ENCODE measurements at regions not wholly inside any gene's neighbourhood (a gene's known extent, or its start where the extent isn't known, plus 50 kb on each side); places are given as distances from the start of the nearest gene placed in this dataset.

DNA sequence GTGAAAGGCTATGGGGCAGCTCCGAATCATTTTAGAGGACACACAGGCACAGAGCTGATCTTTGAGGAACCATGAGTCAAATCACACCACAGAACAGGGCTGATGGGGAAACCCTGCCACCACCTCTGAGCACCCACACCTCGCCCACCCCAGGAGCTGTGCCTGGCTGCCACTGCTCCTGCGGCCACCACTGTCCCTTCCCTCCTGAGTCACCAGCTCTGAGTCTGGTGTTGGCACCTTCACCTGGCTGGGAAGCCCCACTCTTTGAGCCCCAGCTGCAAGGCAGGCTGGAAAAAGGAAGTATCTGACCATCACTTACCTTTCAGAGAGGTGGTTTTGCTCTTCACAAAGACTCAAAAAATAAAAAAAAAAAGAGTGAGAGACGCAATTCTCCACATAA is 63.6 kb upstream of the MEF2A start:
- peaks cover 93% of the 10 kb centered on the region for H3K4me1 Mint-ChIP-seq
- H3K27ac Mint-ChIP-seq = peak overlapping the region; percentile 38 to 81 (median 69)
- Histone ChIP-seq H3K4me2 (replicated peaks; ENCODE audit: extremely low read depth, low read length, poor library complexity, severe bottlenecking) (no peak overlapping the region), H2AFZ (ENCODE audit: insufficient read depth, low read depth, low read length, poor library complexity, severe bottlenecking) (no peak overlapping the region), H3K9me3 (replicated peaks in 1 of 2; ENCODE audit: control insufficient read depth in 1 of 2, insufficient read depth in 1 of 2, low read length in 2 of 2) (no peaks in the 10 kb centered on the region), H3K4me1 (ENCODE audit: control insufficient read depth in 1 of 2, insufficient read depth in 2 of 2, low read length in 2 of 2) (peaks cover 74 to 89% of the 10 kb centered on the region in 2 donors), H3K4me3 (replicated peaks in 1 of 3; ENCODE audit: low read depth in 2 of 3, low read length in 3 of 3) (no peak overlapping the region), H3K79me2 (ENCODE audit: insufficient read depth, low read length) (peaks cover 25% of the 10 kb centered on the region), H3K9ac (ENCODE audit: insufficient read depth, low read length, poor library complexity, severe bottlenecking) (no peak overlapping the region), H3K36me3 (replicated peaks in 1 of 2; ENCODE audit: control insufficient read depth in 1 of 2, insufficient read depth in 2 of 2, low read length in 2 of 2) (no peaks in the 10 kb centered on the region), H4K20me1 (ENCODE audit: insufficient read depth, low read length) (no peaks in the 10 kb centered on the region), H3K27ac (ENCODE audit: low read depth in 1 of 2, low read length in 2 of 2) (peak overlapping the region in 1 of 2 donors; percentile 26), H3K27me3 (ENCODE audit: control insufficient read depth in 2 of 2, insufficient read depth in 2 of 2, low read length in 2 of 2) (no peaks in the 10 kb centered on the region)
- 39% methylated on average over 3 of the region's 4 CpGs for WGBS (ENCODE audit: insufficient coverage)
- TF ChIP-seq, protein P1, sequence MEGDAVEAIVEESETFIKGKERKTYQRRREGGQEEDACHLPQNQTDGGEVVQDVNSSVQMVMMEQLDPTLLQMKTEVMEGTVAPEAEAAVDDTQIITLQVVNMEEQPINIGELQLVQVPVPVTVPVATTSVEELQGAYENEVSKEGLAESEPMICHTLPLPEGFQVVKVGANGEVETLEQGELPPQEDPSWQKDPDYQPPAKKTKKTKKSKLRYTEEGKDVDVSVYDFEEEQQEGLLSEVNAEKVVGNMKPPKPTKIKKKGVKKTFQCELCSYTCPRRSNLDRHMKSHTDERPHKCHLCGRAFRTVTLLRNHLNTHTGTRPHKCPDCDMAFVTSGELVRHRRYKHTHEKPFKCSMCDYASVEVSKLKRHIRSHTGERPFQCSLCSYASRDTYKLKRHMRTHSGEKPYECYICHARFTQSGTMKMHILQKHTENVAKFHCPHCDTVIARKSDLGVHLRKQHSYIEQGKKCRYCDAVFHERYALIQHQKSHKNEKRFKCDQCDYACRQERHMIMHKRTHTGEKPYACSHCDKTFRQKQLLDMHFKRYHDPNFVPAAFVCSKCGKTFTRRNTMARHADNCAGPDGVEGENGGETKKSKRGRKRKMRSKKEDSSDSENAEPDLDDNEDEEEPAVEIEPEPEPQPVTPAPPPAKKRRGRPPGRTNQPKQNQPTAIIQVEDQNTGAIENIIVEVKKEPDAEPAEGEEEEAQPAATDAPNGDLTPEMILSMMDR (IDR thresholded peaks at IDR 0.05) = no peak
- H3K4me3 Mint-ChIP-seq = no peak overlapping the region
- DNase-seq = peak; percentile 64 to 80 (median 76)
- H3K27me3 Mint-ChIP-seq (ENCODE audit: low read depth in 3 of 3) = peaks cover 0 to 8% (median 0%) of the 10 kb centered on the region in 3 donors
- H3K36me3 Mint-ChIP-seq = peaks cover 25 to 29% of the 10 kb centered on the region in 2 donors
- intact Hi-C loops (cut with micrococcal nuclease) = loop anchor here in 1 of 2 donors (5.0 to 10.0 kb wide), 3 partner anchors 47 to 113 kb away; partner anchors contain the start of gene MEF2A
- peaks cover 0 to 3% (median 0%) of the 10 kb centered on the region in 7 donors for H3K9me3 Mint-ChIP-seq

DNA sequence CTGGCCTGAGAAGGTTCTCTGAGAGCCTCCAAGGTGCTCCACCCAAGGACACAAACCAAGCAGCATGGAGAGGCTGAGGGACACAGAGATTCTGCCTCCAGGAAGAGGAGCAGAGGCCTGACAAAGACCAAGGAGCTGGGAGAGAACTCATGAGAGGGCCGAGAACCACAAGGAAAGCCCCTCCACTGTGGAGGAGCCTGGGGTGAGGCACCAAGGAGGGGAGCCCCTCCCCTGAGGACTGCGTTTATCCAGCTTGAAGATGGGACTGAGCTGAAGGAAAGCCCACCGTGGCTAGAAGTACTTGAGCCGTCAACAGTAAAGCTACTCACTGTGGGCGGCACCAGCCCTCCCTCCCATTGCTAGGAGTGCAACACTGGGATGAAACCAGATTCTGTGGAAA is 63.1 kb upstream of the MEF2A start:
- Mint-ChIP-seq H3K36me3 (peaks cover 22 to 26% of the 10 kb centered on the region in 2 donors), H3K9me3 (peaks cover 0 to under 1% (median 0%) of the 10 kb centered on the region in 7 donors), H3K27ac (peak overlapping the region; percentile 46 to 90 (median 76)), H3K4me3 (no peak overlapping the region), H3K4me1 (peaks cover 94% of the 10 kb centered on the region), H3K27me3 (ENCODE audit: low read depth in 3 of 3) (peaks cover 0 to 8% (median 0%) of the 10 kb centered on the region in 3 donors)
- Histone ChIP-seq H3K36me3 (replicated peaks in 1 of 2; ENCODE audit: control insufficient read depth in 1 of 2, insufficient read depth in 2 of 2, low read length in 2 of 2) (no peaks in the 10 kb centered on the region), H2AFZ (ENCODE audit: insufficient read depth, low read depth, low read length, poor library complexity, severe bottlenecking) (no peak overlapping the region), H3K9ac (ENCODE audit: insufficient read depth, low read length, poor library complexity, severe bottlenecking) (no peak overlapping the region), H3K4me1 (ENCODE audit: control insufficient read depth in 1 of 2, insufficient read depth in 2 of 2, low read length in 2 of 2) (peaks cover 79 to 92% of the 10 kb centered on the region in 2 donors), H4K20me1 (ENCODE audit: insufficient read depth, low read length) (no peaks in the 10 kb centered on the region), H3K4me2 (replicated peaks; ENCODE audit: extremely low read depth, low read length, poor library complexity, severe bottlenecking) (no peak overlapping the region), H3K9me3 (replicated peaks in 1 of 2; ENCODE audit: control insufficient read depth in 1 of 2, insufficient read depth in 1 of 2, low read length in 2 of 2) (no peaks in the 10 kb centered on the region), H3K27ac (ENCODE audit: low read depth in 1 of 2, low read length in 2 of 2) (peak overlapping the region in 1 of 2 donors; percentile 26), H3K79me2 (ENCODE audit: insufficient read depth, low read length) (peaks cover 30% of the 10 kb centered on the region), H3K4me3 (replicated peaks in 1 of 3; ENCODE audit: low read depth in 2 of 3, low read length in 3 of 3) (no peak overlapping the region), H3K27me3 (ENCODE audit: control insufficient read depth in 2 of 2, insufficient read depth in 2 of 2, low read length in 2 of 2) (no peaks in the 10 kb centered on the region)
- intact Hi-C loops (cut with micrococcal nuclease) = loop anchor here in 1 of 2 donors (5.0 to 10.0 kb wide), 3 partner anchors 48 to 112 kb away; partner anchors contain the start of gene MEF2A
- WGBS (ENCODE audit: insufficient coverage) = 90% methylated on average over 2 of the region's 5 CpGs
- TF ChIP-seq, protein P1 (IDR thresholded peaks at IDR 0.05) = no peak
- DNase-seq = no peak
